Germinal center (tissue), 1 donor: ENCODE measurements at regions not wholly inside any gene's neighbourhood (a gene's known extent, or its start where the extent isn't known, plus 50 kb on each side); places are given as distances from the start of the nearest gene placed in this dataset.

Experiments used
- DNase-seq: peaks from one replicate; pipeline ENCODE4 v3.0.0; 2012; ENCODE audit warnings: mixed read lengths, low spot score

GRCh38 chr2:33775306-33775705 lies 176.2 kb upstream of the FAM98A start:
- no peak for DNase-seq

- DNase-seq: no peak
Measured at GRCh38 chr2:33770023-33770422, 170.9 kb upstream of the FAM98A start.

- no peak for DNase-seq
Measured at GRCh38 chr2:33766175-33766574, 167.1 kb upstream of the FAM98A start.

GRCh38 chr2:33765122-33765521 lies 166.0 kb upstream of the FAM98A start:
- no peak for DNase-seq

GRCh38 chr2:33764551-33764950 lies 165.5 kb upstream of the FAM98A start:
- no peak for DNase-seq

- no peak for DNase-seq
Measured at GRCh38 chr2:33763671-33764310, 164.7 kb upstream of the FAM98A start.

GRCh38 chr2:33762636-33763035 lies 163.5 kb upstream of the FAM98A start:
- no peak for DNase-seq

- no peak for DNase-seq
Measured at GRCh38 chr2:33746208-33746800, 147.2 kb upstream of the FAM98A start.

- DNase-seq: no peak
Measured at GRCh38 chr2:33735096-33735495, 136.0 kb upstream of the FAM98A start.

GRCh38 chr2:33730804-33731203 lies 131.7 kb upstream of the FAM98A start:
- no peak for DNase-seq

GRCh38 chr2:33730193-33730592 lies 131.1 kb upstream of the FAM98A start:
- no peak for DNase-seq

- no peak for DNase-seq
Measured at GRCh38 chr2:33729353-33729752, 130.3 kb upstream of the FAM98A start.

GRCh38 chr2:33728106-33728505 lies 129.0 kb upstream of the FAM98A start:
- DNase-seq: no peak

- DNase-seq: no peak
Measured at GRCh38 chr2:33727361-33728032, 128.4 kb upstream of the FAM98A start.

- no peak for DNase-seq
Measured at GRCh38 chr2:33726415-33726814, 127.3 kb upstream of the FAM98A start.

- no peak for DNase-seq
Measured at GRCh38 chr2:33723329-33723728, 124.2 kb upstream of the FAM98A start.

- DNase-seq: no peak
Measured at GRCh38 chr2:33719067-33719466, 120.0 kb upstream of the FAM98A start.

GRCh38 chr2:33712674-33713073 lies 113.6 kb upstream of the FAM98A start:
- no peak for DNase-seq

- no peak for DNase-seq
Measured at GRCh38 chr2:33709951-33710350, 110.9 kb upstream of the FAM98A start.

GRCh38 chr2:33707312-33707711 lies 108.2 kb upstream of the FAM98A start:
- DNase-seq: no peak

- DNase-seq: no peak
Measured at GRCh38 chr2:33706410-33706809, 107.3 kb upstream of the FAM98A start.

GRCh38 chr2:33704406-33704855 lies 105.3 kb upstream of the FAM98A start:
- no peak for DNase-seq

GRCh38 chr2:33696234-33696633 lies 97.1 kb upstream of the FAM98A start:
- no peak for DNase-seq

GRCh38 chr2:33694904-33695303 lies 95.8 kb upstream of the FAM98A start:
- no peak for DNase-seq
